ENCODE measurements at regions not wholly inside any gene's neighbourhood (a gene's known extent, or its start where the extent isn't known, plus 50 kb on each side); places are given as distances from the start of the nearest gene placed in this dataset.

DNA sequence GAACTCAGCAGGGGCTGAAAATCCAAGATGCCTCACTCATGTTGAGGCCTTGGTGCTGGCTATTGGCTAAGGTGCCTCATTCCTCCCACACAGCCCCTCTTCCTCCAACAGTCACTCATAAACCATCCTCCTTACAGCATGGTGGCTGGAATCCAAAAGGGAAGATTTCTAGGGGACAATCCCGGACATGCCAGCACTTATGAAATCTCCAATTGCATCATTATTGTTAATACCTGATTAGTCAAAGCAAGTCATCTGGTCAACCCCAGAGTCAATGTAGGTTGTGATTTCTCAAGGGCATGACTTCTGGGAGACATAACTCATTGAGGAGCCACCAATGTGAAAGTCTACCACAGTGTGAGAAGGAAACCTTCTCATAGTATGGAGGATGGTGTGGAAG lies 506.6 kb upstream of the NOX3 start:
- TF ChIP-seq POLR2A (IDR thresholded peaks at IDR 0.05) (no peak), EP300 (IDR thresholded peaks at IDR 0.05) (no peak)

Measured in upper lobe of left lung (tissue), 4 donors.